SK-N-SH (cell line): ENCODE measurements at regions not wholly inside any gene's neighbourhood (a gene's known extent, or its start where the extent isn't known, plus 50 kb on each side); places are given as distances from the start of the nearest gene placed in this dataset.
A peak's percentile ranks its signal among the peaks of the same experiment; 100 is the strongest.

Experiments used
- CTCF ChIA-PET: fragments of 300-600, 350-600 bp; formaldehyde crosslinking; extraction: SDS; loops from one replicate; lab custom pipeline; 2021; lab: Yijun Ruan, JAX
- POLR2A ChIA-PET: fragments of 350-600 bp; sonication (Branson Sonifier 250); formaldehyde crosslinking; extraction: SDS; loops from one replicate; lab custom pipeline; 2020; ENCODE audit warnings: antibody characterized with exemption, inconsistent platforms; lab: Yijun Ruan, JAX
- DNase-seq: peaks from one replicate; pipeline ENCODE4 v3.0.0; 2012
- H2AFZ ChIP-seq: fragments of 200-600 bp; sonication (generic); 2 replicates; pipeline ENCODE4 v1.8.1; 2016; ENCODE audit warnings: antibody characterized with exemption, mild to moderate bottlenecking, low read depth
- H3F3A ChIP-seq: fragments of 200-600 bp; sonication (generic); replicated peaks from 2 replicates; pipeline ENCODE3; 2016; ENCODE audit warnings: antibody characterized with exemption, mild to moderate bottlenecking; ENCODE audit not compliant: insufficient read depth
- H3K27ac ChIP-seq, 2 experiments: fragments of 200-500 bp in 1 of 2; fragments of 200-600 bp in 1 of 2; sonication (Bioruptor generic) in 1 of 2; sonication (generic), shearing (Covaris generic) in 1 of 2; 2 replicates each; pipeline versions ENCODE4 v1.5.1 to v1.6.1; 2014 to 2016; ENCODE audit warnings: low read depth in 2 of 2, inconsistent platforms in 1 of 2, low read length in 1 of 2, mild to moderate bottlenecking in 1 of 2, mixed read lengths in 1 of 2
- H3K27me3 ChIP-seq: fragments of 200-600 bp; sonication (generic), shearing (Covaris generic); 2 replicates; pipeline ENCODE4 v1.6.1; 2016; ENCODE audit warnings: mixed run types; ENCODE audit not compliant: insufficient read depth
- H3K36me3 ChIP-seq, 2 experiments: fragments of 200-500 bp in 1 of 2; fragments of 200-600 bp in 1 of 2; sonication (Bioruptor generic) in 1 of 2; sonication (generic) in 1 of 2; replicated peaks in 1 of 2; 2 replicates each; pipeline versions ENCODE3 to v1.5.1; 2014 to 2016; ENCODE audit warnings: low read length in 1 of 2, mild to moderate bottlenecking in 1 of 2; ENCODE audit not compliant: insufficient read depth in 2 of 2, control insufficient read depth in 1 of 2
- H3K4me1 ChIP-seq, 2 experiments: fragments of 200-500 bp in 1 of 2; fragments of 200-600 bp in 1 of 2; sonication (Bioruptor generic) in 1 of 2; sonication (generic), shearing (Covaris generic) in 1 of 2; 2 replicates each; pipeline versions ENCODE4 v1.5.1 to v1.6.1; 2014 to 2016; ENCODE audit warnings: low read depth in 1 of 2, low read length in 1 of 2, mixed run types in 1 of 2; ENCODE audit not compliant: insufficient read depth in 2 of 2, control insufficient read depth in 1 of 2
- H3K4me2 ChIP-seq: fragments of 200-600 bp; sonication (generic), shearing (Covaris generic); 2 replicates; pipeline ENCODE4 v1.6.1; 2017; ENCODE audit warnings: mixed run types
- H3K4me3 ChIP-seq, 2 experiments: fragments of 200-500 bp in 1 of 2; fragments of 200-600 bp in 1 of 2; sonication (Bioruptor generic) in 1 of 2; sonication (generic), shearing (Covaris generic) in 1 of 2; 2 replicates each; pipeline versions ENCODE4 v1.5.1 to v1.8.1; 2014 to 2016; ENCODE audit warnings: low read depth in 2 of 2, inconsistent platforms in 1 of 2, low read length in 1 of 2, mild to moderate bottlenecking in 1 of 2, mixed read lengths in 1 of 2, moderate library complexity in 1 of 2
- H3K79me2 ChIP-seq: fragments of 200-600 bp; sonication (generic); 2 replicates; pipeline ENCODE4 v1.8.1; 2017; ENCODE audit warnings: mild to moderate bottlenecking; ENCODE audit not compliant: insufficient read depth
- H3K9ac ChIP-seq: fragments of 200-600 bp; sonication (generic); 2 replicates; pipeline ENCODE4 v1.6.1; 2017; ENCODE audit warnings: mixed run types
- H3K9me2 ChIP-seq: fragments of 200-600 bp; sonication (generic); 2 replicates; pipeline ENCODE4 v1.6.1; 2017; ENCODE audit warnings: mixed run types
- H3K9me3 ChIP-seq: fragments of 200-600 bp; sonication (generic); 2 replicates; pipeline ENCODE4 v1.6.1; 2017; ENCODE audit warnings: mixed run types, mild to moderate bottlenecking, moderate library complexity
- H4K20me1 ChIP-seq: fragments of 200-600 bp; sonication (generic); 2 replicates; pipeline ENCODE4 v1.6.1; 2017; ENCODE audit warnings: mild to moderate bottlenecking, mixed run types; ENCODE audit not compliant: insufficient read depth
- ELF1 ChIP-seq: IDR thresholded peaks from 2 replicates; pipeline ENCODE4 v1.4.0; 2012
- EP300 ChIP-seq, 2 experiments: IDR thresholded peaks; 2 replicates each; pipeline versions ENCODE4 v1.4.0 to v1.6.1; 2012; ENCODE audit warnings: borderline replicate concordance in 1 of 2, low read depth in 1 of 2, low read length in 1 of 2
- FOSL2 ChIP-seq: IDR thresholded peaks from 2 replicates; pipeline ENCODE4 v1.4.0; 2012; ENCODE audit warnings: low read depth, mild to moderate bottlenecking, moderate library complexity, borderline replicate concordance
- FOXJ3 ChIP-seq: sonication (generic); formaldehyde crosslinking; IDR thresholded peaks from 2 replicates; pipeline ENCODE4 v1.5.1; 2020; ENCODE audit warnings: mild to moderate bottlenecking, missing genetic modification reagents
- FOXM1 ChIP-seq: IDR thresholded peaks from 2 replicates; pipeline ENCODE4 v1.4.0; 2012; ENCODE audit warnings: low read depth, mild to moderate bottlenecking
- GATA2 ChIP-seq: sonication (generic); formaldehyde crosslinking; IDR thresholded peaks from 2 replicates; pipeline ENCODE4 v1.5.0; 2020; ENCODE audit warnings: mild to moderate bottlenecking, missing genetic modification reagents
- JUND ChIP-seq: IDR thresholded peaks from 2 replicates; pipeline ENCODE4 v1.4.0; 2012
- MEF2A ChIP-seq: IDR thresholded peaks from 2 replicates; pipeline ENCODE4 v1.4.0; 2012; ENCODE audit warnings: low read depth, borderline replicate concordance
- MXI1 ChIP-seq: IDR thresholded peaks from 2 replicates; pipeline ENCODE4 v1.6.1; 2012; ENCODE audit warnings: mild to moderate bottlenecking, low read depth, low read length, improper control_type of control experiment
- NRF1 ChIP-seq: IDR thresholded peaks from 2 replicates; pipeline ENCODE4 v1.6.1; 2012; ENCODE audit warnings: low read depth, mild to moderate bottlenecking, low read length
- POLR2AphosphoS5 ChIP-seq: IDR thresholded peaks from 2 replicates; pipeline ENCODE4 v1.6.1; 2012; ENCODE audit warnings: low read depth, low read length
- RAD21 ChIP-seq: IDR thresholded peaks from 2 replicates; pipeline ENCODE4 v1.6.1; 2012; ENCODE audit warnings: mild to moderate bottlenecking, low read length
- RCOR1 ChIP-seq: fragments of 150-350 bp; IDR thresholded peaks from 2 replicates; pipeline ENCODE4 v1.6.1; 2017; ENCODE audit warnings: antibody characterized with exemption, low read length
- RFX5 ChIP-seq: IDR thresholded peaks from 2 replicates; pipeline ENCODE4 v1.6.1; 2012; ENCODE audit warnings: mild to moderate bottlenecking, improper control_type of control experiment, low read length
- RXRA ChIP-seq: IDR thresholded peaks from 2 replicates; pipeline ENCODE4 v1.4.0; 2012; ENCODE audit warnings: low read depth, mild to moderate bottlenecking, borderline replicate concordance
- SIN3A ChIP-seq: IDR thresholded peaks from 2 replicates; pipeline ENCODE4 v1.6.1; 2012; ENCODE audit warnings: low read depth, mild to moderate bottlenecking, low read length, moderate library complexity, borderline replicate concordance
- SMC3 ChIP-seq: IDR thresholded peaks from 2 replicates; pipeline ENCODE4 v1.6.1; 2012; ENCODE audit warnings: low read depth, low read length, improper control_type of control experiment
- TAF1 ChIP-seq: IDR thresholded peaks from 2 replicates; pipeline ENCODE4 v1.6.1; 2012; ENCODE audit warnings: low read depth, mild to moderate bottlenecking, low read length, moderate library complexity, borderline replicate concordance
- TCF12 ChIP-seq: IDR thresholded peaks from 2 replicates; pipeline ENCODE4 v1.4.0; 2012
- TEAD4 ChIP-seq: IDR thresholded peaks from 2 replicates; pipeline ENCODE4 v1.4.0; 2012; ENCODE audit warnings: mild to moderate bottlenecking, borderline replicate concordance; ENCODE audit not compliant: insufficient read depth
- YY1 ChIP-seq: IDR thresholded peaks from 2 replicates; pipeline ENCODE4 v1.4.0; 2012; ENCODE audit warnings: low read depth, mild to moderate bottlenecking
- WGBS: methylation state at CpG from one replicate; pipeline ENCODE4 v1.1.6; 2017; ENCODE audit warnings: low lambda C conversion rate; 5-methylcytosine and 5-hydroxymethylcytosine counted together
- TF ChIP-seq, protein P1 (sequence below): IDR thresholded peaks from 2 replicates; pipeline ENCODE4; 2012
- TF ChIP-seq, protein P2 (sequence below): IDR thresholded peaks from 2 replicates; pipeline ENCODE4 v1.4.0; 2012; ENCODE audit warnings: low read depth, borderline replicate concordance
- TF ChIP-seq, protein P3 (sequence below): fragments of 150-350 bp; IDR thresholded peaks from 2 replicates; pipeline ENCODE4 v1.6.1; 2016; ENCODE audit warnings: mild to moderate bottlenecking, low read depth, low read length
- TF ChIP-seq, protein P4 (sequence below): IDR thresholded peaks from 2 replicates; pipeline ENCODE4 v1.6.1; 2012; ENCODE audit warnings: mild to moderate bottlenecking, low read depth, low read length, moderate library complexity
- TF ChIP-seq, protein P5 (sequence below): fragments of 150-350 bp; IDR thresholded peaks from 2 replicates; pipeline ENCODE4 v1.6.1; 2017; ENCODE audit warnings: antibody characterized with exemption, low read length, low read depth, borderline replicate concordance

DNA sequence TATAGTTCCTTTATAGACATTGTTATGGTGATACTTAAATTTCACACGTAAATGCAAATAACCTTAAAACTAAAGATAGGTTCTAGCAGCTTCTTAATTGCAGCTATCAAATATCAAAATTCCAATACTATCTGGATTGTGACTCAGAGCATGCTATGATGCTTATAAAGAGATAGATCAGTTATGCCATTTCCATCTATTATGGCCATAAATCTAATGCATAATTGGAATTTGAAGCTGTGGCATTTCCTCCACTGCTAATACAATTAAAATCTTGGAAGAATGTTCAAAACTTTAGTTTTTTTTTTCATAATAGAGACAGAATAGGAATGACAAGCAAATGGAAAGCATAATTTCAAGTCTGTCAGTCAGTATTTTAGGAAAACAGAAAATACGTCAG lies 220.8 kb upstream of the GALNT5 start (continued):
- TF ChIP-seq RAD21 = no peak
- TF ChIP-seq SMC3 = no peak
- peak; percentile 77 for TF ChIP-seq FOSL2
- TF ChIP-seq POLR2AphosphoS5 = peak; percentile 41; the same call in 1 of the 2 replicates
- TF ChIP-seq TEAD4 = peak; percentile 89
- TF ChIP-seq, protein P1, sequence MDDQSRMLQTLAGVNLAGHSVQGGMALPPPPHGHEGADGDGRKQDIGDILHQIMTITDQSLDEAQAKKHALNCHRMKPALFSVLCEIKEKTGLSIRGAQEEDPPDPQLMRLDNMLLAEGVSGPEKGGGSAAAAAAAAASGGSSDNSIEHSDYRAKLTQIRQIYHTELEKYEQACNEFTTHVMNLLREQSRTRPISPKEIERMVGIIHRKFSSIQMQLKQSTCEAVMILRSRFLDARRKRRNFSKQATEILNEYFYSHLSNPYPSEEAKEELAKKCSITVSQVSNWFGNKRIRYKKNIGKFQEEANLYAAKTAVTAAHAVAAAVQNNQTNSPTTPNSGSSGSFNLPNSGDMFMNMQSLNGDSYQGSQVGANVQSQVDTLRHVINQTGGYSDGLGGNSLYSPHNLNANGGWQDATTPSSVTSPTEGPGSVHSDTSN = peak; percentile 96
- TF ChIP-seq EP300 (IDR thresholded peaks at IDR 0.05; ENCODE audit: borderline replicate concordance in 1 of 2, low read depth in 1 of 2, low read length in 1 of 2) = peak; percentile 53 to 87
- no peak for TF ChIP-seq RFX5
- TF ChIP-seq GATA2 (CRISPR knock-in tag) = no peak
- TF ChIP-seq ELF1 = no peak
- no peak for TF ChIP-seq NRF1
- no peak for TF ChIP-seq SIN3A

DNA sequence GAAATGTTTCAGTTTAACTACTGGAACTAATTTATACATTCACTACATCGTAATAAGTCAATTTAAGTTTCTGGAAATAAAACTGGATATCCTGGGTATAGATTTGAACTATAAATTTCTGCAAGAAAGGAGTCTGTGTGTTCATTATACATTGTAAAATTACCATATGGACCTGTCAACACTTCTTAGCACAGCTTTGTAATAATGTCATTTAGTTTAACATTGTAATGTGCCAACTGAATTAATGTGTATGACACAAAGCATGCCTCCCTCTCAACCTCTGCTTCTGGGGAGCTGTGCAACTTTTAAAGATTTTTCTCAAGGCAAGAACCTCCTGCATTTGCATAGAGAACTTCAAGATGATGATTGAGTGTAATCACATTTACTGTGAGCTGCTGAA lies 213.7 kb upstream of the GALNT5 start:
- no peaks in the 10 kb centered on the region for H3K36me3 ChIP-seq
- DNase-seq = no peak
- H3F3A ChIP-seq = no peaks in the 10 kb centered on the region
- no peak overlapping the region for H3K27ac ChIP-seq
- TF ChIP-seq JUND (no peak), TAF1 (no peak), FOXJ3 (CRISPR knock-in tag) (no peak), MXI1 (no peak), SMC3 (no peak), POLR2AphosphoS5 (no peak), MEF2A (no peak), FOXM1 (no peak), RXRA (no peak), ELF1 (no peak), YY1 (no peak), RAD21 (no peak), GATA2 (CRISPR knock-in tag) (no peak), TCF12 (no peak), RCOR1 (no peak)
- TF ChIP-seq, protein P2, sequence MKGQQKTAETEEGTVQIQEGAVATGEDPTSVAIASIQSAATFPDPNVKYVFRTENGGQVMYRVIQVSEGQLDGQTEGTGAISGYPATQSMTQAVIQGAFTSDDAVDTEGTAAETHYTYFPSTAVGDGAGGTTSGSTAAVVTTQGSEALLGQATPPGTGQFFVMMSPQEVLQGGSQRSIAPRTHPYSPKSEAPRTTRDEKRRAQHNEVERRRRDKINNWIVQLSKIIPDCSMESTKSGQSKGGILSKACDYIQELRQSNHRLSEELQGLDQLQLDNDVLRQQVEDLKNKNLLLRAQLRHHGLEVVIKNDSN = no peak
- TF ChIP-seq, protein P3, sequence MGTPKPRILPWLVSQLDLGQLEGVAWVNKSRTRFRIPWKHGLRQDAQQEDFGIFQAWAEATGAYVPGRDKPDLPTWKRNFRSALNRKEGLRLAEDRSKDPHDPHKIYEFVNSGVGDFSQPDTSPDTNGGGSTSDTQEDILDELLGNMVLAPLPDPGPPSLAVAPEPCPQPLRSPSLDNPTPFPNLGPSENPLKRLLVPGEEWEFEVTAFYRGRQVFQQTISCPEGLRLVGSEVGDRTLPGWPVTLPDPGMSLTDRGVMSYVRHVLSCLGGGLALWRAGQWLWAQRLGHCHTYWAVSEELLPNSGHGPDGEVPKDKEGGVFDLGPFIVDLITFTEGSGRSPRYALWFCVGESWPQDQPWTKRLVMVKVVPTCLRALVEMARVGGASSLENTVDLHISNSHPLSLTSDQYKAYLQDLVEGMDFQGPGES = no peak
- TF ChIP-seq, protein P4, sequence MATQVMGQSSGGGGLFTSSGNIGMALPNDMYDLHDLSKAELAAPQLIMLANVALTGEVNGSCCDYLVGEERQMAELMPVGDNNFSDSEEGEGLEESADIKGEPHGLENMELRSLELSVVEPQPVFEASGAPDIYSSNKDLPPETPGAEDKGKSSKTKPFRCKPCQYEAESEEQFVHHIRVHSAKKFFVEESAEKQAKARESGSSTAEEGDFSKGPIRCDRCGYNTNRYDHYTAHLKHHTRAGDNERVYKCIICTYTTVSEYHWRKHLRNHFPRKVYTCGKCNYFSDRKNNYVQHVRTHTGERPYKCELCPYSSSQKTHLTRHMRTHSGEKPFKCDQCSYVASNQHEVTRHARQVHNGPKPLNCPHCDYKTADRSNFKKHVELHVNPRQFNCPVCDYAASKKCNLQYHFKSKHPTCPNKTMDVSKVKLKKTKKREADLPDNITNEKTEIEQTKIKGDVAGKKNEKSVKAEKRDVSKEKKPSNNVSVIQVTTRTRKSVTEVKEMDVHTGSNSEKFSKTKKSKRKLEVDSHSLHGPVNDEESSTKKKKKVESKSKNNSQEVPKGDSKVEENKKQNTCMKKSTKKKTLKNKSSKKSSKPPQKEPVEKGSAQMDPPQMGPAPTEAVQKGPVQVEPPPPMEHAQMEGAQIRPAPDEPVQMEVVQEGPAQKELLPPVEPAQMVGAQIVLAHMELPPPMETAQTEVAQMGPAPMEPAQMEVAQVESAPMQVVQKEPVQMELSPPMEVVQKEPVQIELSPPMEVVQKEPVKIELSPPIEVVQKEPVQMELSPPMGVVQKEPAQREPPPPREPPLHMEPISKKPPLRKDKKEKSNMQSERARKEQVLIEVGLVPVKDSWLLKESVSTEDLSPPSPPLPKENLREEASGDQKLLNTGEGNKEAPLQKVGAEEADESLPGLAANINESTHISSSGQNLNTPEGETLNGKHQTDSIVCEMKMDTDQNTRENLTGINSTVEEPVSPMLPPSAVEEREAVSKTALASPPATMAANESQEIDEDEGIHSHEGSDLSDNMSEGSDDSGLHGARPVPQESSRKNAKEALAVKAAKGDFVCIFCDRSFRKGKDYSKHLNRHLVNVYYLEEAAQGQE = no peak
- TF ChIP-seq, protein P5, sequence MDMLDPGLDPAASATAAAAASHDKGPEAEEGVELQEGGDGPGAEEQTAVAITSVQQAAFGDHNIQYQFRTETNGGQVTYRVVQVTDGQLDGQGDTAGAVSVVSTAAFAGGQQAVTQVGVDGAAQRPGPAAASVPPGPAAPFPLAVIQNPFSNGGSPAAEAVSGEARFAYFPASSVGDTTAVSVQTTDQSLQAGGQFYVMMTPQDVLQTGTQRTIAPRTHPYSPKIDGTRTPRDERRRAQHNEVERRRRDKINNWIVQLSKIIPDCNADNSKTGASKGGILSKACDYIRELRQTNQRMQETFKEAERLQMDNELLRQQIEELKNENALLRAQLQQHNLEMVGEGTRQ = no peak
- H3K9me2 ChIP-seq = no peaks in the 10 kb centered on the region; the same call in 1 of the 2 replicates
- H3K79me2 ChIP-seq = no peaks in the 10 kb centered on the region
- 55% methylated on average over 1 of the region's 1 CpG for WGBS
- no peaks in the 10 kb centered on the region for H3K9me3 ChIP-seq
- ChIA-PET CTCF (no interaction called here), POLR2A (no interaction called here)
- no peak overlapping the region for H3K4me2 ChIP-seq
- no peak overlapping the region for H3K4me3 ChIP-seq
- H3K4me1 ChIP-seq = no peaks in the 10 kb centered on the region
- H2AFZ ChIP-seq = no peak overlapping the region
- no peak overlapping the region for H3K9ac ChIP-seq
- H4K20me1 ChIP-seq = no peaks in the 10 kb centered on the region
- H3K27me3 ChIP-seq = no peaks in the 10 kb centered on the region
